SK-N-SH (cell line): ENCODE measurements at regions not wholly inside any gene's neighbourhood (a gene's known extent, or its start where the extent isn't known, plus 50 kb on each side); places are given as distances from the start of the nearest gene placed in this dataset.
"Not testable (repeated sequence)": the region's sequence is repeated elsewhere in the genome, so short reads cannot be mapped to it uniquely, and the experiment has no call there.

Experiments used
- CTCF ChIP-seq: fragments of 200-600 bp; sonication (generic); IDR thresholded peaks from 2 replicates; pipeline ENCODE4 v1.6.1; 2017; ENCODE audit warnings: antibody characterized with exemption, mild to moderate bottlenecking, moderate library complexity
- ELF1 ChIP-seq: IDR thresholded peaks from 2 replicates; pipeline ENCODE4 v1.4.0; 2012
- FOXJ3 ChIP-seq: sonication (generic); formaldehyde crosslinking; IDR thresholded peaks from 2 replicates; pipeline ENCODE4 v1.5.1; 2020; ENCODE audit warnings: mild to moderate bottlenecking, missing genetic modification reagents
- GATA2 ChIP-seq: sonication (generic); formaldehyde crosslinking; IDR thresholded peaks from 2 replicates; pipeline ENCODE4 v1.5.0; 2020; ENCODE audit warnings: mild to moderate bottlenecking, missing genetic modification reagents
- JUND ChIP-seq: IDR thresholded peaks from 2 replicates; pipeline ENCODE4 v1.4.0; 2012
- MXI1 ChIP-seq: IDR thresholded peaks from 2 replicates; pipeline ENCODE4 v1.6.1; 2012; ENCODE audit warnings: mild to moderate bottlenecking, low read depth, low read length, improper control_type of control experiment
- RCOR1 ChIP-seq: fragments of 150-350 bp; IDR thresholded peaks from 2 replicates; pipeline ENCODE4 v1.6.1; 2017; ENCODE audit warnings: antibody characterized with exemption, low read length
- REST ChIP-seq: IDR thresholded peaks from 2 replicates; pipeline ENCODE4 v1.6.1; 2012; ENCODE audit warnings: mild to moderate bottlenecking, low read depth, low read length, moderate library complexity
- RFX5 ChIP-seq: IDR thresholded peaks from 2 replicates; pipeline ENCODE4 v1.6.1; 2012; ENCODE audit warnings: mild to moderate bottlenecking, improper control_type of control experiment, low read length

- not testable (repeated sequence) for TF ChIP-seq MXI1; CTCF; JUND; FOXJ3 (CRISPR knock-in tag); GATA2 (CRISPR knock-in tag); RFX5; RCOR1; REST; ELF1
Measured at GRCh38 chr16:88226302-88226701, 156.5 kb upstream of the ZNF469 start.
